ES-I3 (cell line): ENCODE measurements at regions not wholly inside any gene's neighbourhood (a gene's known extent, or its start where the extent isn't known, plus 50 kb on each side); places are given as distances from the start of the nearest gene placed in this dataset.

Source experiments
- H3K36me3 ChIP-seq: 2 replicates; pipeline ENCODE4 v1.6.1; 2013; ENCODE audit warnings: mild to moderate bottlenecking, low read length, control low read depth, moderate library complexity; ENCODE audit not compliant: insufficient read depth
- H3K4me1 ChIP-seq: 2 replicates; pipeline ENCODE4 v1.6.1; 2013; ENCODE audit warnings: mild to moderate bottlenecking, control low read depth, low read length; ENCODE audit not compliant: insufficient read depth
- H3K9ac ChIP-seq: 2 replicates; pipeline ENCODE4 v1.6.1; 2013; ENCODE audit warnings: low read depth, mild to moderate bottlenecking, low read length, moderate library complexity
- H3K9me3 ChIP-seq: 2 replicates; pipeline ENCODE4 v1.6.1; 2013; ENCODE audit warnings: mild to moderate bottlenecking, low read length, moderate library complexity; ENCODE audit not compliant: control insufficient read depth, insufficient read depth

DNA sequence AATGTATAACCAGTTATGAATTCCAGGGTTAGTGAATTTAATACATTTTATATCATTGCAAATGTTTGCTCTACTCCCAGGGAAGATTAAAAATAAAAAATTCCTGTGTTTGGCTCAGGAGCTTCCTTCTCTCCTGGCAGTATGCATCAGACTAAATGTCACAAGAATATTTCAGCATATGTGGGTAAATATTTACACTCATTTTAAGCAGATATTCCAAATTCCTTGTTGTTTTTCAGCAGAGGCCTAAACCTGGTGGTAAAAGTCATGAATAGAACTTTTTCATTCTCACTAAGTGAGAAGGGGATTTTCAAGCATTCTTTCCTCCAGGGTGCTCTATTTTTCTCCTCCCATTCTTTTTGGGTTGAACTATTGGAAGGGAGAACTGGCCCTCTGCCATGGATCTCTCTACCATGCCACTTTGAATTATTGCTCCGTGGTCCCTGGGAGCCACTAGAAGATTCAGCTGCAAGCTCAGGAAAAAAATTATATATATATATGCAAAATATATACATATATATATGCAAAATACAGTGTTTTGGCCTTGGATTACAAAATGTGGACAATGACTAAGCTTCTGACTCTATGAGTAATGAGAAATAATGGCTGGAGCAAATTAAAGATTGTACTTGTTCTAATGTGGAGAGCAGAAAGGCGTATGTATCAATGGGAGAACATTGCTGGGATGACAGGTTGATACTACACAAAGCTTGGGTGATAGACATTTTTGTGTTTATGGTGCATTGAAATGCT, 180.6 kb upstream of the PAPPA start:
- Histone ChIP-seq H3K4me1 (no peaks in the 10 kb centered on the region), H3K9ac (no peak overlapping the region), H3K9me3 (peaks cover 5% of the 10 kb centered on the region), H3K36me3 (no peaks in the 10 kb centered on the region)

DNA sequence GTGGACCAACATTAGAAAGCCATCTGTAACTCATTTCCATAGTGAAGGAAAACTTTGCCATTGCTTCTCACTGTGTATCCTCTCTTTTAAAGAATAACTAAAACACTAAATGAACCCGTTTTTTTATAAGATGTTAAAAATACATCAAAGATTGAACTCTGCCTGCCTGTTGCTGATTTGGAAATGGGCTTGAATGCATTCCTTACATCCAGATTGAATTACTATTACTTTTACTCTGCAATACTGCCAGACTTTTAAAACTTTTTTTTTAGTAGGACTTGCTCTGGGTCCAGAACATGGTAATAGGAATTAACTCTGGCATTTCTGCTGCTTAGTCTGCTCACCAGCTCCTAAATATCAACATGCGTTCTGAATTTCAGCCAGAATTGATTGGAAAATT, 176.8 kb upstream of the PAPPA start:
- no peaks in the 10 kb centered on the region for H3K9me3 ChIP-seq
- no peak overlapping the region for H3K9ac ChIP-seq
- 0 out of 2 replicates have a peak, but pooled peaks cover 4% of the 10 kb centered on the region for H3K4me1 ChIP-seq
- no peaks in the 10 kb centered on the region for H3K36me3 ChIP-seq

DNA sequence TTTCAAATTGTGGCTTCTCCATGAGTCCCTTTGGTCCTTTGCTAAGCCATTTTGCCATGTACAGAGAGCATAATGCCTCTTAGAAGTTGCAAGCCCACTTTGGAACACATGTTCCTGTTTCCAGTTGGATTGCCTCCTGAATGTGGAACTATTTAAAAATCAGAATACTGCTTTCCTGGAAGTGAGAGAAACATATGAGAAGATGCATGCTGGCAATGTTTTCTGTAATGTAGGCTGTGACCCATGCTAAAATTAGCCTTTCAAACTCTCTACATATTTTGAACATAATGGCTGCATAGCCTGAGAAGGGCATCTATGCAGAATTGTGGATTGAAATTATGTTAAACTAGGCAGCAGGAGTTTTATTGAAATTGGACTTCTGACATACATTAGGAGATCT, 175.5 kb upstream of the PAPPA start:
- Histone ChIP-seq H3K36me3 (no peaks in the 10 kb centered on the region), H3K9ac (no peak overlapping the region), H3K9me3 (no peaks in the 10 kb centered on the region), H3K4me1 (0 out of 2 replicates have a peak, but pooled peaks cover 4% of the 10 kb centered on the region)

- Histone ChIP-seq H3K9me3 (no peaks in the 10 kb centered on the region), H3K4me1 (0 out of 2 replicates have a peak, but pooled peaks cover 4% of the 10 kb centered on the region), H3K9ac (no peak overlapping the region), H3K36me3 (no peaks in the 10 kb centered on the region)
Observed at GRCh38 chr9:115978659-115979096, 174.9 kb upstream of the PAPPA start.

DNA sequence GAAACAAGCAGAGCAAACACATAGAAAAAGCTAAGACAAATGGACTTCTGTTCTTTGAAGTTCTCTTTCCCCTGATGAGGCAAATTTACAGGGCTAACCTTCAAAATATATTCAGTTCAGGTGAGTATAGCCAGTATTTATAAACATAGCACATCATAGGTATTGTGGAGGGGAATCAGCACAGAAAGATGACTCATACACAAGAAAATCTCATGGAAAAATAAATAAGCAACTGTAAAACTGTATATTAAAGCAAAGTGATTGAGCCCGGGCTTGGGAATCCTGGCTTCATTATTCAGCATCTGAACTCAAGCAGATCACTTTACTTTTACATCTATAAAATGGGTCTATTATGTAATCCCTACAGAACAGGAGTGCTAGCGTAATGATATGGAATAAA, 173.5 kb upstream of the PAPPA start:
- Histone ChIP-seq H3K9me3 (no peaks in the 10 kb centered on the region), H3K36me3 (no peaks in the 10 kb centered on the region), H3K9ac (no peak overlapping the region), H3K4me1 (0 out of 2 replicates have a peak, but pooled peaks cover 4% of the 10 kb centered on the region)

- H3K4me1 ChIP-seq: 0 out of 2 replicates have a peak, but pooled peaks cover 4% of the 10 kb centered on the region
- H3K9me3 ChIP-seq: no peaks in the 10 kb centered on the region
- H3K9ac ChIP-seq: no peak overlapping the region
- no peaks in the 10 kb centered on the region for H3K36me3 ChIP-seq
Observed at GRCh38 chr9:115980502-115980901, 173.1 kb upstream of the PAPPA start.

- Histone ChIP-seq H3K36me3 (no peaks in the 10 kb centered on the region), H3K4me1 (0 out of 2 replicates have a peak, but pooled peaks cover 4% of the 10 kb centered on the region), H3K9me3 (no peaks in the 10 kb centered on the region), H3K9ac (no peak overlapping the region)
Observed at GRCh38 chr9:115980976-115981375, 172.6 kb upstream of the PAPPA start.

- H3K9me3 ChIP-seq: no peaks in the 10 kb centered on the region
- no peaks in the 10 kb centered on the region for H3K36me3 ChIP-seq
- no peak overlapping the region for H3K9ac ChIP-seq
Observed at GRCh38 chr9:115983366-115983765, 170.2 kb upstream of the PAPPA start.

GRCh38 chr9:115985657-115986056, 167.9 kb upstream of the PAPPA start:
- Histone ChIP-seq H3K36me3 (no peaks in the 10 kb centered on the region), H3K4me1 (0 out of 2 replicates have a peak, but pooled peaks cover 3% of the 10 kb centered on the region), H3K9ac (no peak overlapping the region), H3K9me3 (no peaks in the 10 kb centered on the region)

More at GRCh38 chr9:115983366-115983765, 170.2 kb upstream of the PAPPA start:
- 0 out of 2 replicates have a peak, but pooled peaks cover 4% of the 10 kb centered on the region for H3K4me1 ChIP-seq

DNA sequence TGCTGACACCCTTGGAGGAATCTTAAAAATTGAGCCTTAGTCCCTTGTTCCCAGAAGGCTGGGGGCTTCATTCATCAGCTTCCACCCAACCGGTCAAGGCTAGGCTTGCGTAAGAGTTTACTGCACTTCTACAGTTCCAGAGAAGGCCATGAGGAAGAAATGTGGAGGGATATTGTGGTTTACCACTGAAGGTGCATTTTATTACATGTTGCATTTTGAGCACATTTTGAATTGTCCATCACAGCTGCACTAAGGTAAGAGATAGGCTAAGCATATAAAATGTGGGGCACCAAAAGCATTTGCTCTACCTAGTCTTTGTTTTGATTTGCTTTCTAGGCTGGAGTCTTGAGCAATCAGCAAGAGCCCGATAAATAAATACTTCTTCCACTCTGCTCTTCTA, 167.1 kb upstream of the PAPPA start:
- Histone ChIP-seq H3K9me3 (no peaks in the 10 kb centered on the region), H3K9ac (no peak overlapping the region), H3K36me3 (no peaks in the 10 kb centered on the region), H3K4me1 (no peaks in the 10 kb centered on the region)

DNA sequence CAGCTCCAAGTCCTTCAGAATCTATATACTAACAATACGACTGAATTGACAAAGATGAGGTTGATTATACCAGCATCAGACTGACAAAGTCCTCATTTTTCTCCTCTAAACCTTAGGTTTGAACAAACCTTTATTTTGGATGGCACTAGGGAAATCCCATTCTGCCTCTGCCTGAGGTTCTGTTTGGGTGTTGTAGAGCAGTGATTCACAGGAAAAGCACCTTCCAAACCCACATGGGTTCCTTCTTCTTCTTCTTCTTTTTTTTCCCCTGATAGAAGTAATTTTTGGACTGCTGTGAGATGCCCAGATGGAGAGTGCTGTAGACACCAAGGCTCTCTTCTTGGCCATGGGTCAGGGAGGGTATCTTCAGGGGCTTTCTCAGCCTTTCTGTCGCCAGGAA, 164.9 kb upstream of the PAPPA start:
- no peaks in the 10 kb centered on the region for H3K4me1 ChIP-seq
- H3K9ac ChIP-seq: no peak overlapping the region
- no peaks in the 10 kb centered on the region for H3K36me3 ChIP-seq
- H3K9me3 ChIP-seq: no peaks in the 10 kb centered on the region

GRCh38 chr9:115989831-115990230, 163.8 kb upstream of the PAPPA start:
- no peaks in the 10 kb centered on the region for H3K9me3 ChIP-seq
- no peaks in the 10 kb centered on the region for H3K36me3 ChIP-seq
- H3K4me1 ChIP-seq: no peaks in the 10 kb centered on the region
- H3K9ac ChIP-seq: no peak overlapping the region

DNA sequence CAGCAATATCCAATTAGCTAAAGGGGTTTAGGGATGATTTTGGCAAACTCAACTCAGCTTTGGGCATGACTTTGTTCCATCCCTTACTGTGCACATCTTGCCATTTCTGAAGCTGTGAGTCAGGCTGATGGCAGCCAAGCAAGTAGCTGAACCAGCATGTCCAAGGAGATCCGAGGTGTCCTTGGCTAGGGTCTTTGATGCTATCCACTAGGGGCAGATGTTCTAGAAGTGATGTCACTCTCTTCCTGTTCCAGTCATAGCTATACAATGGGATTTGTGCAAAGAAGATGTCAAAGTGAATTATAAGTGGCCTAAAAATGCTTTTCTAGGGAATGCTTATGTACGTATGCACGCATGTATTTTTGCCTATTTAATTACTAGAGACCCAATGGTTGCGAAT, 160.8 kb upstream of the PAPPA start:
- Histone ChIP-seq H3K9me3 (no peaks in the 10 kb centered on the region), H3K9ac (no peak overlapping the region), H3K4me1 (no peaks in the 10 kb centered on the region), H3K36me3 (no peaks in the 10 kb centered on the region)

DNA sequence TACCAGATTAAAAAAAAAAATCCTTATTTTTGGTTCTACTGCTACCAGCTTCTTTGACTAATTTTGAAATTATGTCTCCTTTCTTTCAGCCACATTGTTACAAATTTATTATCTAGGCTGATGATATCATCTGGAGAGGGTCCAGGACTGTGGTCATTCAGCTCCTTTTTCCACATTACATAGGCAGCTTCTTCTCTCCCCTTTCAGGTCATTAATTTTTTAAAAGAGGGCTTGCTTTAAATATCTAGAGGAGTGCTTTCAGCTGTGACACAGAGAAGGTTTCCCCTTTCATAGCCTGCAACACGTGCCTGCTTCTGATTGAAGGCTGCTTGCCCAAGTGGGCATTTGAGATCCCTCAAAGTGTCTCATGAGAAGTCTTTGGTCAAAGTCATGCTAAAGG, 155.7 kb upstream of the PAPPA start:
- no peaks in the 10 kb centered on the region for H3K4me1 ChIP-seq
- no peaks in the 10 kb centered on the region for H3K36me3 ChIP-seq
- no peak overlapping the region for H3K9ac ChIP-seq
- no peaks in the 10 kb centered on the region for H3K9me3 ChIP-seq

DNA sequence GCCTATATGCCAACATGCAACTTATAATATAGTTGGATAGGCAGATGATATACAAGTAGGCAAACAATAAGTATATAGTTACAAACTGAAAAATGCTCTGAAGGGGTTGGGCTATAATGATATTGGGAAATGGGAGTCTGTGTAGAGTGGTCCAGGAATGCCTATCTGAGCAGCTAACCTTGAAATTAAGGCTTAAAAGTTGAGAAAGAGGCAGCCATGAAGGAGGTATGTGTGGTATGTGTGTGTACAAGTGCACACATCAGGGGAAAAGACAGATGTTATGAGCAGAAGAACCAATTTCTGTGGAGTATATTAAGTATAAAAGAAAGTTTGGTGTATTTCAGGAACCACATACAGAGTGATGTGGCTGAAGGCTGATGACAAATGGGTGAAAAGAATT, 154.9 kb upstream of the PAPPA start:
- H3K36me3 ChIP-seq: no peaks in the 10 kb centered on the region
- H3K4me1 ChIP-seq: no peaks in the 10 kb centered on the region
- no peak overlapping the region for H3K9ac ChIP-seq
- H3K9me3 ChIP-seq: no peaks in the 10 kb centered on the region
